ENCODE measurements at regions not wholly inside any gene's neighbourhood (a gene's known extent, or its start where the extent isn't known, plus 50 kb on each side); places are given as distances from the start of the nearest gene placed in this dataset.

DNA sequence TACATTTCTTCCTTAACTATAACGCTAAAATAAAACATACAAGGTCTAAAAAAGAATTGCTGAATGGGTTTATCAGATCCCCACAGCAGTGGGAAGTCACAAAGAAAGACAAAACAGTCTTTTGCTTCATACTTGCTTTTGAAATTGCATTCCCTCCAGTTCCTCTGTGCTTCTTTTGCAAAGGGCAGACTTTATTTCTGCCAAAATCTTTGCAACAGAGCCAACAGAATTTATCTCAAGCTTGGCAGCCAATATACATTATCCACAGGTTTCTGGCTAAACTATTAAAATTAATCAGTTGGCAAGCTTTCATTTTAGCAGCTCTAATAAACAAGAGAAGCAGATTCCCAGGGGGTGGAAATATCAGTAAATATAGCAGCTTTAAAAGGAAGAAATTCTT is 378.9 kb upstream of the CA10 start:
- DNase-seq (ENCODE audit: low read depth in 2 of 2), result no peak
- H3K4me3 ChIP-seq (replicated peaks in 1 of 2; ENCODE audit: low read depth in 2 of 2, low read length in 2 of 2), result no peak overlapping the region
- no peak for TF ChIP-seq CTCF (IDR thresholded peaks at IDR 0.05; ENCODE audit: low read depth, low read length)

DNA sequence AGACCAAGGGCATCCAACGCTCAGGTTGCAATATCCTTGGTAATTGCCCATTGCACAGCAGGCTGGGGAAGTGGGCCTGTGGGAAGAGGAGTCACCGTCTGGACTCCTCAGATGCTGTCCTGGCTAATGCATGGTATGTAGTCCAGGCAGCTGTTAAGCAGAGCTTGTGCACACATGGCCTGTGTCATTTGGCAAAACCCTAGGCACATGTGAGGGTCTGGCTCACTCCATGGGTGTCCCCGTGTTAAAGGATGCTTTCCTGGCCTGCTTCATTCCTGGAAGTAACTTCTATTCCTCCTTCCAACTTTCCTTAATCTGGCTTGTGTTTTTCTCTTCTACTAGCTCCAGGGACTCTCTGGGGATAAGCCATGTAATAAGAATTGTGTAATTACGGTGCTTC is 378.0 kb upstream of the CA10 start:
- no peak for TF ChIP-seq CTCF (IDR thresholded peaks at IDR 0.05; ENCODE audit: low read depth, low read length)
- no peak for DNase-seq (ENCODE audit: low read depth in 2 of 2)
- no peak overlapping the region for H3K4me3 ChIP-seq (replicated peaks in 1 of 2; ENCODE audit: low read depth in 2 of 2, low read length in 2 of 2)

DNA sequence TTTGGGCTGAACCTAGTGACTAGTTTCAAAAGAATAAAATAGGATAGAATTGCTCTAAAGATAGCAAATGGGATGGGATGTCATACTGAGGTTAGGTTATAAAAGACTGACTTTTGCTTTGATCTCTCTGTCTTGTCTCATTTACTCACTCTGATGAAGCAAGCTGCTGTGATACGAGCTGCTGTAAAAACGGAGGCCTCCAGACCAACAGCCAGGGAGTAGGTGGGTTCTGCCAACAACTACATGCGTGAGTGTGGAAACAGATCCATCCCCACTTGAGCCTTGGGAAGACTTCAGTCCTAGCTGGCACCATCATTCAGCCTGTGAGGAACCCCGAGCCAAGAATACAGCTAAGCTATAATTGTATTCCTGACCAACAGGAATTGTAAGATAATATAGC is 373.9 kb upstream of the CA10 start:
- no peak for TF ChIP-seq CTCF (IDR thresholded peaks at IDR 0.05; ENCODE audit: low read depth, low read length)
- no peak for DNase-seq (ENCODE audit: low read depth in 2 of 2)
- no peak overlapping the region for H3K4me3 ChIP-seq (replicated peaks in 1 of 2; ENCODE audit: low read depth in 2 of 2, low read length in 2 of 2)

GRCh38 chr17:52524096-52524637 is 365.7 kb upstream of the CA10 start:
- DNase-seq (ENCODE audit: low read depth in 2 of 2), result no peak
- H3K4me3 ChIP-seq (replicated peaks in 1 of 2; ENCODE audit: low read depth in 2 of 2, low read length in 2 of 2), result no peak overlapping the region
- no peak for TF ChIP-seq CTCF (IDR thresholded peaks at IDR 0.05; ENCODE audit: low read depth, low read length)

GRCh38 chr17:52517176-52517575 is 358.7 kb upstream of the CA10 start:
- DNase-seq (ENCODE audit: low read depth in 2 of 2), result no peak
- H3K4me3 ChIP-seq (replicated peaks in 1 of 2; ENCODE audit: low read depth in 2 of 2, low read length in 2 of 2), result no peak overlapping the region
- no peak for TF ChIP-seq CTCF (IDR thresholded peaks at IDR 0.05; ENCODE audit: low read depth, low read length)

GRCh38 chr17:52515927-52516326 is 357.4 kb upstream of the CA10 start:
- H3K4me3 ChIP-seq (replicated peaks in 1 of 2; ENCODE audit: low read depth in 2 of 2, low read length in 2 of 2), result no peak overlapping the region
- no peak for TF ChIP-seq CTCF (IDR thresholded peaks at IDR 0.05; ENCODE audit: low read depth, low read length)
- DNase-seq (ENCODE audit: low read depth in 2 of 2), result no peak

GRCh38 chr17:52505601-52506000 is 347.1 kb upstream of the CA10 start:
- no peak for DNase-seq (ENCODE audit: low read depth in 2 of 2)
- H3K4me3 ChIP-seq (replicated peaks in 1 of 2; ENCODE audit: low read depth in 2 of 2, low read length in 2 of 2), result no peak overlapping the region
- no peak for TF ChIP-seq CTCF (IDR thresholded peaks at IDR 0.05; ENCODE audit: low read depth, low read length)

All from cardiac fibroblast (primary cell).